ENCODE measurements at regions not wholly inside any gene's neighbourhood (a gene's known extent, or its start where the extent isn't known, plus 50 kb on each side); places are given as distances from the start of the nearest gene placed in this dataset.

DNA sequence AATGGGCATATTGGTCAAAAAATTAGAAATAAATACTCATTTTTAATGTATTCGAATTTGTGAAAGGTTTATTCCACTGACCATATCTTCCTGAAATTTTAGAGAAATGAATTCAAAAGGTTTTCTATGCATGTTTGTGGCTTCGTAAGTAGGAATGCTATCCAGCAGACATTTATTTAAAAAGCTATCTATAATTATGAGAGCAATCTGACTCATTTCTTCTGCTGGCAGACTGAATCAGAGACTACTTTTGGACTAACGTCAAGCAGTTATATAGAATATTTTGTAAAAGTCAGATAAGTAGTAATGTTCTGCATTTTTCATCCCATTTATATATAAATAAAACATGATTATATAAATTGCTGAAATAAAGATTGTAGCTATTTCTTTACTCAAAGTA lies 125.0 kb downstream of the SPCS3 start:
- no peaks in the 10 kb centered on the region for H3K27me3 Mint-ChIP-seq (ENCODE audit: insufficient read depth)
- H3K4me1 ChIP-seq (ENCODE audit: control insufficient read depth, insufficient read depth, low read length), result peaks cover 2% of the 10 kb centered on the region
- 88% methylated on average over 3 of the region's 3 CpGs; no CpG with 5 or more reads in 1 of the 2 experiments for WGBS, 2 experiments (ENCODE audit: insufficient coverage in 1 of 2, insufficient read length in 1 of 2)
- no peak for DNase-seq
- no peak overlapping the region for H3K27ac ChIP-seq (ENCODE audit: low read depth, low read length)
- H3K27ac Mint-ChIP-seq, result no peak overlapping the region
- H3K4me1 Mint-ChIP-seq, result peaks cover 5% of the 10 kb centered on the region
- TF ChIP-seq CTCF (conservative IDR thresholded peaks at IDR 0.05), result no peak
- no peaks in the 10 kb centered on the region for H3K9me3 ChIP-seq (ENCODE audit: control insufficient read depth, low read length)
- H3K36me3 ChIP-seq (ENCODE audit: control insufficient read depth, insufficient read depth, low read length), result no peaks in the 10 kb centered on the region
- no peak overlapping the region for H3K4me3 ChIP-seq (ENCODE audit: low read length)
- no peaks in the 10 kb centered on the region for H3K9me3 Mint-ChIP-seq
- no peak overlapping the region for H3K4me3 Mint-ChIP-seq
- no peak overlapping the region for H3K9ac ChIP-seq (ENCODE audit: extremely low read depth, low read length, poor library complexity, severe bottlenecking)
- H3K36me3 Mint-ChIP-seq (ENCODE audit: low read depth), result no peaks in the 10 kb centered on the region
- H3K27me3 ChIP-seq (ENCODE audit: control insufficient read depth, insufficient read depth, low read length, poor library complexity, severe bottlenecking), result no peaks in the 10 kb centered on the region

GRCh38 chr4:176448761-176449160 lies 129.0 kb downstream of the SPCS3 start:
- Histone ChIP-seq H3K36me3 (ENCODE audit: control insufficient read depth, insufficient read depth, low read length) (no peaks in the 10 kb centered on the region), H3K27ac (ENCODE audit: low read depth, low read length) (no peak overlapping the region), H3K9ac (ENCODE audit: extremely low read depth, low read length, poor library complexity, severe bottlenecking) (no peak overlapping the region), H3K9me3 (ENCODE audit: control insufficient read depth, low read length) (no peaks in the 10 kb centered on the region), H3K4me3 (ENCODE audit: low read length) (no peak overlapping the region), H3K27me3 (ENCODE audit: control insufficient read depth, insufficient read depth, low read length, poor library complexity, severe bottlenecking) (no peaks in the 10 kb centered on the region), H3K4me1 (ENCODE audit: control insufficient read depth, insufficient read depth, low read length) (no peaks in the 10 kb centered on the region)
- no peaks in the 10 kb centered on the region for H3K36me3 Mint-ChIP-seq (ENCODE audit: low read depth)
- 92% methylated on average over 3 of the region's 3 CpGs; no CpG with 5 or more reads in 1 of the 2 experiments for WGBS, 2 experiments (ENCODE audit: insufficient coverage in 1 of 2, insufficient read length in 1 of 2)
- no peak for DNase-seq
- no peaks in the 10 kb centered on the region for H3K4me1 Mint-ChIP-seq
- H3K27me3 Mint-ChIP-seq (ENCODE audit: insufficient read depth), result no peaks in the 10 kb centered on the region
- no peaks in the 10 kb centered on the region for H3K9me3 Mint-ChIP-seq
- no peak for TF ChIP-seq CTCF (conservative IDR thresholded peaks at IDR 0.05)
- H3K4me3 Mint-ChIP-seq, result no peak overlapping the region
- H3K27ac Mint-ChIP-seq, result no peak overlapping the region

- Histone ChIP-seq H3K9ac (ENCODE audit: extremely low read depth, low read length, poor library complexity, severe bottlenecking) (no peak overlapping the region), H3K27me3 (ENCODE audit: control insufficient read depth, insufficient read depth, low read length, poor library complexity, severe bottlenecking) (no peaks in the 10 kb centered on the region), H3K4me1 (ENCODE audit: control insufficient read depth, insufficient read depth, low read length) (no peaks in the 10 kb centered on the region), H3K4me3 (ENCODE audit: low read length) (no peak overlapping the region), H3K9me3 (ENCODE audit: control insufficient read depth, low read length) (no peaks in the 10 kb centered on the region), H3K36me3 (ENCODE audit: control insufficient read depth, insufficient read depth, low read length) (no peaks in the 10 kb centered on the region), H3K27ac (ENCODE audit: low read depth, low read length) (peak overlapping the region; percentile 91)
- Mint-ChIP-seq H3K27ac (no peak overlapping the region), H3K36me3 (ENCODE audit: low read depth) (no peaks in the 10 kb centered on the region), H3K4me1 (no peaks in the 10 kb centered on the region), H3K9me3 (no peaks in the 10 kb centered on the region), H3K27me3 (ENCODE audit: insufficient read depth) (no peaks in the 10 kb centered on the region), H3K4me3 (no peak overlapping the region)
- no peak for DNase-seq
- WGBS, 2 experiments (ENCODE audit: insufficient coverage in 1 of 2, insufficient read length in 1 of 2), result 73 to 95% methylated on average over 6 of the region's 6 CpGs
- no peak for TF ChIP-seq CTCF (conservative IDR thresholded peaks at IDR 0.05)
These were observed 131.7 kb downstream of the SPCS3 start for GRCh38 chr4:176451443-176451842.
